HepG2 (cell line): ENCODE measurements at regions not wholly inside any gene's neighbourhood (a gene's known extent, or its start where the extent isn't known, plus 50 kb on each side); places are given as distances from the start of the nearest gene placed in this dataset.

ENCODE experiments used
- ATAC-seq: fragments of 200-7000 bp; cut with Tn5 transposase; 3 replicates; pipeline ENCODE4 v1.9.1; 2020; ENCODE audit warnings: mild to moderate bottlenecking, moderate library complexity
- BruUV-seq: library from RNA; stranded (reverse); fragments of 400-500 nt; replicated peaks from 2 replicates; lab custom pipeline; 2021; lab: Mats Ljungman, UMichigan
- CTCF ChIA-PET: fragments of 300-600 bp; formaldehyde crosslinking; extraction: SDS; loops from one replicate; lab custom pipeline; 2021; ENCODE audit warnings: low total read pairs, inconsistent platforms, low intra/inter-chr PET ratio; lab: Yijun Ruan, JAX
- POLR2A ChIA-PET: fragments of 350-600 bp; sonication (Branson Sonifier 250); formaldehyde crosslinking; loops from one replicate; lab custom pipeline; 2020; ENCODE audit warnings: antibody characterized with exemption, inconsistent platforms; lab: Yijun Ruan, JAX
- DNase-seq: peaks from one replicate; pipeline ENCODE4 v3.0.0-alpha.2; 2015; ENCODE audit warnings: low spot score
- FAIRE-seq: peaks from 3 replicates; lab custom pipeline; 2011; peaks lifted over from hg19 to GRCh38; lab: Jason Lieb, UNC
- H2AFZ ChIP-seq: one replicate; pipeline ENCODE4 v1.6.1; 2011; ENCODE audit warnings: low read length, inconsistent platforms
- H3K27ac ChIP-seq: fragments of 300-600 bp; 3 replicates; pipeline ENCODE4 v1.8.0; 2011; ENCODE audit warnings: mixed run types, mild to moderate bottlenecking, mixed read lengths, low read length, inconsistent platforms; ENCODE audit not compliant: insufficient read depth; ENCODE audit errors: extremely low read length
- H3K27me3 ChIP-seq, 2 experiments: fragments of 200-600 bp in 1 of 2; 2 replicates in 1 of 2; 3 replicates in 1 of 2; pipeline versions ENCODE4 v1.6.0 to v1.8.0; 2011; ENCODE audit warnings: low read length in 2 of 2, mild to moderate bottlenecking in 2 of 2, moderate library complexity in 2 of 2, inconsistent platforms in 1 of 2; ENCODE audit not compliant: insufficient read depth in 2 of 2, control insufficient read depth in 1 of 2
- H3K36me3 ChIP-seq, 2 experiments: fragments of 200-600 bp in 1 of 2; replicated peaks in 1 of 2; 2 replicates in 1 of 2; 3 replicates in 1 of 2; pipeline versions ENCODE4 v1.5.1 to v1.8.0; 2011; ENCODE audit warnings: low read length in 2 of 2, inconsistent platforms in 1 of 2; ENCODE audit not compliant: insufficient read depth in 2 of 2, control insufficient read depth in 1 of 2
- H3K4me1 ChIP-seq: 2 replicates; pipeline ENCODE4 v1.5.1; 2012; ENCODE audit warnings: low read length, inconsistent platforms; ENCODE audit not compliant: insufficient read depth
- H3K4me2 ChIP-seq: 2 replicates; pipeline ENCODE4 v1.6.0; 2011; ENCODE audit warnings: low read depth, low read length, inconsistent platforms
- H3K4me3 ChIP-seq, 3 experiments: fragments of 200-600 bp in 1 of 3; sonication (generic), shearing (Covaris generic) in 1 of 3; replicated peaks in 1 of 3; 2 replicates each; pipeline ENCODE4 v1.5.1; 2011 to 2016; ENCODE audit warnings: low read length in 3 of 3, inconsistent platforms in 2 of 3, low read depth in 2 of 3, mild to moderate bottlenecking in 2 of 3, control low read depth in 1 of 3, mixed read lengths in 1 of 3; ENCODE audit not compliant: insufficient read depth in 1 of 3
- H3K79me2 ChIP-seq: one replicate; pipeline ENCODE4 v1.6.1; 2011; ENCODE audit warnings: low read length, inconsistent platforms; ENCODE audit not compliant: insufficient read depth
- H3K9ac ChIP-seq: 2 replicates; pipeline ENCODE4 v1.6.0; 2011; ENCODE audit warnings: mild to moderate bottlenecking, low read depth, low read length, inconsistent platforms; ENCODE audit not compliant: insufficient read depth
- H3K9me3 ChIP-seq: 2 replicates; pipeline ENCODE4 v1.5.1; 2012; ENCODE audit warnings: mild to moderate bottlenecking, low read length
- H4K20me1 ChIP-seq: 2 replicates; pipeline ENCODE4 v1.6.0; 2011; ENCODE audit warnings: inconsistent platforms, mild to moderate bottlenecking, low read length, moderate library complexity; ENCODE audit not compliant: insufficient read depth
- FOXP1 ChIP-seq, 2 experiments: fragments of 450-650 bp in 1 of 2; IDR thresholded peaks; 2 replicates each; pipeline ENCODE4 v1.6.1; 2017 to 2018; ENCODE audit warnings: antibody characterized with exemption in 1 of 2
- JUN ChIP-seq: sonication (generic); formaldehyde crosslinking; IDR thresholded peaks from 2 replicates; pipeline ENCODE4 v1.4.0; 2020; ENCODE audit warnings: mild to moderate bottlenecking, missing genetic modification reagents
- MAFF ChIP-seq: IDR thresholded peaks from 2 replicates; pipeline ENCODE4 v1.6.1; 2011; ENCODE audit warnings: low read depth, low read length, improper control_type of control experiment
- MAFK ChIP-seq, 2 experiments: IDR thresholded peaks in 1 of 2; conservative IDR thresholded peaks in 1 of 2; 2 replicates each; pipeline ENCODE4 v1.6.1; 2011; ENCODE audit warnings: improper control_type of control experiment in 2 of 2, low read length in 2 of 2
- NBN ChIP-seq: fragments of 450-650 bp; conservative IDR thresholded peaks from 2 replicates; pipeline ENCODE4 v1.6.1; 2017
- TCF12 ChIP-seq, 2 experiments: fragments of 450-650 bp in 1 of 2; sonication (generic) in 1 of 2; formaldehyde crosslinking in 1 of 2; IDR thresholded peaks; 2 replicates each; pipeline versions ENCODE4 v1.6.1 to v1.8.0; 2017 to 2022; ENCODE audit warnings: antibody characterized with exemption in 1 of 2, mild to moderate bottlenecking in 1 of 2, missing genetic modification reagents in 1 of 2, moderate library complexity in 1 of 2
- TP53 ChIP-seq: sonication (generic); formaldehyde crosslinking; conservative IDR thresholded peaks from 2 replicates; pipeline ENCODE4 v1.4.0; 2020; ENCODE audit warnings: missing genetic modification reagents
- YY1 ChIP-seq: IDR thresholded peaks from 2 replicates; pipeline ENCODE4 v1.6.1; 2011; ENCODE audit warnings: low read length, low read depth, moderate library complexity, mild to moderate bottlenecking; ENCODE audit not compliant: insufficient read depth, insufficient replicate concordance
- ZNF143 ChIP-seq: sonication (generic); formaldehyde crosslinking; IDR thresholded peaks from 2 replicates; pipeline ENCODE4 v1.4.0; 2020; ENCODE audit warnings: missing genetic modification reagents
- ZNF354B ChIP-seq: sonication (generic); formaldehyde crosslinking; IDR thresholded peaks from 2 replicates; pipeline ENCODE4 v1.8.0; 2022; ENCODE audit warnings: mild to moderate bottlenecking, missing genetic modification reagents
- ZNF460 ChIP-seq: sonication (generic); formaldehyde crosslinking; IDR thresholded peaks from 2 replicates; pipeline ENCODE4 v1.5.1; 2020; ENCODE audit warnings: missing genetic modification reagents, mild to moderate bottlenecking, borderline replicate concordance
- ZNF556 ChIP-seq: sonication (generic); formaldehyde crosslinking; IDR thresholded peaks from 2 replicates; pipeline ENCODE4 v1.4.0; 2020; ENCODE audit warnings: mild to moderate bottlenecking, missing genetic modification reagents, borderline replicate concordance
- WGBS: methylation state at CpG from one replicate; pipeline ENCODE4 v1.1.6; 2017; ENCODE audit warnings: low lambda C conversion rate; 5-methylcytosine and 5-hydroxymethylcytosine counted together
- in situ Hi-C: cut with HindIII; loops from 2 replicates; pipeline ENCODE4 v1.10.0; 2017; ENCODE audit warnings: low pct_unique_long_range_greater_than_20kb; ENCODE audit not compliant: extremely low pct_ligation_motif_present
- intact Hi-C: fragments of 100-400 bp; cut with micrococcal nuclease; formaldehyde crosslinking; loops from one replicate; pipeline ENCODE4 v1.10.0; 2022; ENCODE audit not compliant: unreplicated experiment
- TF ChIP-seq, protein P1 (sequence below): sonication (generic); formaldehyde crosslinking; IDR thresholded peaks from 2 replicates; pipeline ENCODE4 v1.5.1; 2020; ENCODE audit warnings: missing genetic modification reagents, mild to moderate bottlenecking, borderline replicate concordance
- TF ChIP-seq, protein P2 (sequence below): sonication (generic); formaldehyde crosslinking; IDR thresholded peaks from 2 replicates; pipeline ENCODE4 v1.5.0; 2020; ENCODE audit warnings: missing genetic modification reagents
- TF ChIP-seq, protein P3 (sequence below): sonication (generic); formaldehyde crosslinking; IDR thresholded peaks from 2 replicates; pipeline ENCODE4 v1.9.0; 2021; ENCODE audit warnings: missing genetic modification reagents, mild to moderate bottlenecking, borderline replicate concordance

DNA sequence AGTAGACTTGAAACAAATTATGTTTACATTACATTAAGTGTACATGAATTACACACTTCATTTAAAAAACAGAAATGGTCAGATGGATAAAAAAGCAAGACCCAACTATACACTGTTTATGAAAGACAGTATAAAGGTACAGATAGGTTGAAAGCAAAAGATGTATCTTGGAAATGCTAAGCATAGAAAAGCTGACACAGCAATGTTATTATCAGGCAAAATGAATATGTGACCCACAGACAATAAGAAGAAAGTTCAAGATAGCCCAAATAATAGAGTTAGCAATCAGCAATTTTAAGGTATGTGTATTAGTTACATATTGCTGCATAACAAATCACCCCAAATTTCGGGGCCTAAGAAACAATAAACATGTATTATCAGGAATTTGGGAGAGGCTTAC lies 153.5 kb downstream of the DHRS2 start:
- FAIRE-seq (no peak), DNase-seq (no peak), ATAC-seq (no peak)
- TF ChIP-seq MAFF (peak; percentile 95), ZNF460 (CRISPR knock-in tag) (no peak), ZNF556 (CRISPR knock-in tag) (no peak), JUN (CRISPR knock-in tag) (no peak), ZNF354B (CRISPR knock-in tag) (no peak), YY1 (no peak), ZNF143 (CRISPR knock-in tag) (no peak), NBN (no peak), MAFK (conservative IDR thresholded peaks at IDR 0.05 in 1 of 2, IDR thresholded peaks at IDR 0.05 in 1 of 2; ENCODE audit: low read length in 2 of 2) (peak; percentile 96 to 98), TP53 (CRISPR knock-in tag) (no peak), TCF12 (IDR thresholded peaks at IDR 0.05) (no peak), TCF12 (CRISPR knock-in tag; IDR thresholded peaks at IDR 0.05) (no peak), FOXP1 (IDR thresholded peaks at IDR 0.05) (no peak), FOXP1 (CRISPR knock-in tag; IDR thresholded peaks at IDR 0.05) (no peak)
- TF ChIP-seq, protein P1, sequence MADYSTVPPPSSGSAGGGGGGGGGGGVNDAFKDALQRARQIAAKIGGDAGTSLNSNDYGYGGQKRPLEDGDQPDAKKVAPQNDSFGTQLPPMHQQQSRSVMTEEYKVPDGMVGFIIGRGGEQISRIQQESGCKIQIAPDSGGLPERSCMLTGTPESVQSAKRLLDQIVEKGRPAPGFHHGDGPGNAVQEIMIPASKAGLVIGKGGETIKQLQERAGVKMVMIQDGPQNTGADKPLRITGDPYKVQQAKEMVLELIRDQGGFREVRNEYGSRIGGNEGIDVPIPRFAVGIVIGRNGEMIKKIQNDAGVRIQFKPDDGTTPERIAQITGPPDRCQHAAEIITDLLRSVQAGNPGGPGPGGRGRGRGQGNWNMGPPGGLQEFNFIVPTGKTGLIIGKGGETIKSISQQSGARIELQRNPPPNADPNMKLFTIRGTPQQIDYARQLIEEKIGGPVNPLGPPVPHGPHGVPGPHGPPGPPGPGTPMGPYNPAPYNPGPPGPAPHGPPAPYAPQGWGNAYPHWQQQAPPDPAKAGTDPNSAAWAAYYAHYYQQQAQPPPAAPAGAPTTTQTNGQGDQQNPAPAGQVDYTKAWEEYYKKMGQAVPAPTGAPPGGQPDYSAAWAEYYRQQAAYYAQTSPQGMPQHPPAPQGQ (CRISPR knock-in tag): no peak
- TF ChIP-seq, protein P2, sequence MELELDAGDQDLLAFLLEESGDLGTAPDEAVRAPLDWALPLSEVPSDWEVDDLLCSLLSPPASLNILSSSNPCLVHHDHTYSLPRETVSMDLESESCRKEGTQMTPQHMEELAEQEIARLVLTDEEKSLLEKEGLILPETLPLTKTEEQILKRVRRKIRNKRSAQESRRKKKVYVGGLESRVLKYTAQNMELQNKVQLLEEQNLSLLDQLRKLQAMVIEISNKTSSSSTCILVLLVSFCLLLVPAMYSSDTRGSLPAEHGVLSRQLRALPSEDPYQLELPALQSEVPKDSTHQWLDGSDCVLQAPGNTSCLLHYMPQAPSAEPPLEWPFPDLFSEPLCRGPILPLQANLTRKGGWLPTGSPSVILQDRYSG (CRISPR knock-in tag): no peak
- TF ChIP-seq, protein P3, sequence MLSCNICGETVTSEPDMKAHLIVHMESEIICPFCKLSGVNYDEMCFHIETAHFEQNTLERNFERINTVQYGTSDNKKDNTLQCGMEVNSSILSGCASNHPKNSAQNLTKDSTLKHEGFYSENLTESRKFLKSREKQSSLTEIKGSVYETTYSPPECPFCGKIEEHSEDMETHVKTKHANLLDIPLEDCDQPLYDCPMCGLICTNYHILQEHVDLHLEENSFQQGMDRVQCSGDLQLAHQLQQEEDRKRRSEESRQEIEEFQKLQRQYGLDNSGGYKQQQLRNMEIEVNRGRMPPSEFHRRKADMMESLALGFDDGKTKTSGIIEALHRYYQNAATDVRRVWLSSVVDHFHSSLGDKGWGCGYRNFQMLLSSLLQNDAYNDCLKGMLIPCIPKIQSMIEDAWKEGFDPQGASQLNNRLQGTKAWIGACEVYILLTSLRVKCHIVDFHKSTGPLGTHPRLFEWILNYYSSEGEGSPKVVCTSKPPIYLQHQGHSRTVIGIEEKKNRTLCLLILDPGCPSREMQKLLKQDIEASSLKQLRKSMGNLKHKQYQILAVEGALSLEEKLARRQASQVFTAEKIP (CRISPR knock-in tag): no peak
- ChIA-PET POLR2A (no interaction called here), CTCF (no interaction called here)
- H3K27me3 ChIP-seq: peaks cover 0 to 15% of the 10 kb centered on the region in 2 experiments; a peak in 3 of 5 replicates
- WGBS: 0% methylated on average over 1 of the region's 1 CpG
- no peak overlapping the region for H3K27ac ChIP-seq
- in situ Hi-C loops (no loop called here), intact Hi-C loops (no loop called here)
- H3K4me3 ChIP-seq: no peak overlapping the region
- H3K4me2 ChIP-seq: no peak overlapping the region
- H3K9me3 ChIP-seq: peaks cover 8% of the 10 kb centered on the region; the same call in 1 of the 2 replicates
- H2AFZ ChIP-seq: no peak overlapping the region
- no peak overlapping the region for H3K9ac ChIP-seq
- H3K79me2 ChIP-seq: no peaks in the 10 kb centered on the region
- H3K4me1 ChIP-seq: no peaks in the 10 kb centered on the region
- H3K36me3 ChIP-seq: no peaks in the 10 kb centered on the region
- no TSS peak for BruUV-seq
- no peaks in the 10 kb centered on the region for H4K20me1 ChIP-seq
